Esophagus squamous epithelium (tissue), 4 donors: ENCODE measurements at regions not wholly inside any gene's neighbourhood (a gene's known extent, or its start where the extent isn't known, plus 50 kb on each side); places are given as distances from the start of the nearest gene placed in this dataset.

Experiments used
- CTCF ChIP-seq, 6 experiments: fragments of 450-650 bp in 4 of 6; fragments of 200-600 bp in 2 of 6; sonication (generic) in 2 of 6; IDR thresholded peaks; one replicate each; pipeline ENCODE4 v1.5.1; 2016 to 2019; ENCODE audit warnings: antibody characterized with exemption in 6 of 6, mild to moderate bottlenecking in 4 of 6, moderate library complexity in 4 of 6
- POLR2A ChIP-seq, 4 donors: fragments of 450-650 bp; IDR thresholded peaks; one replicate each; pipeline ENCODE4 v1.6.1; 2017; ENCODE audit warnings: antibody characterized with exemption in 4 of 4, mild to moderate bottlenecking in 4 of 4, moderate library complexity in 3 of 4

GRCh38 chr13:54591540-54591939 lies 1562.9 kb downstream of the OLFM4 start:
- no peak for TF ChIP-seq CTCF (IDR thresholded peaks at IDR 0.05)
- TF ChIP-seq POLR2A (IDR thresholded peaks at IDR 0.05) = no peak
